Gastroesophageal sphincter (tissue), 4 donors: ENCODE measurements at regions not wholly inside any gene's neighbourhood (a gene's known extent, or its start where the extent isn't known, plus 50 kb on each side); places are given as distances from the start of the nearest gene placed in this dataset.

Experiments used
- ATAC-seq: fragments of 150-250 bp; one replicate; pipeline ENCODE4 v1.9.1; 2016; ENCODE audit warnings: mild to moderate bottlenecking, moderate library complexity
- H3K27ac ChIP-seq, 4 donors: fragments of 200-600 bp; sonication (generic) in 3 of 4; 1 replicate in 3 of 4; 2 replicates in 1 of 4; pipeline ENCODE4 v1.5.1; 2016 to 2019
- H3K27me3 ChIP-seq: fragments of 200-600 bp; sonication (generic); one replicate; pipeline ENCODE4 v1.5.1; 2019
- H3K36me3 ChIP-seq, 2 donors: fragments of 200-600 bp; sonication (generic); one replicate each; pipeline ENCODE4 v1.5.1; 2019; ENCODE audit warnings: control low read depth in 1 of 2
- H3K4me1 ChIP-seq, 3 donors: fragments of 200-600 bp; sonication (generic); 1 replicate in 2 of 3; 2 replicates in 1 of 3; pipeline ENCODE4 v1.5.1; 2016 to 2019; ENCODE audit warnings: control low read depth in 2 of 3
- H3K4me3 ChIP-seq, 2 donors: fragments of 200-600 bp; sonication (generic); one replicate each; pipeline ENCODE4 v1.5.1; 2019; ENCODE audit warnings: mild to moderate bottlenecking in 1 of 2, moderate library complexity in 1 of 2
- H3K9me3 ChIP-seq, 3 donors: fragments of 200-600 bp; sonication (generic); one replicate each; pipeline ENCODE4 v1.5.1; 2017 to 2019; ENCODE audit warnings: control low read depth in 2 of 3
- EP300 ChIP-seq: sonication (generic); formaldehyde crosslinking; IDR thresholded peaks from one replicate; pipeline ENCODE4 v1.6.1; 2017; ENCODE audit warnings: antibody characterized with exemption, mild to moderate bottlenecking
- POLR2A ChIP-seq, 2 donors: fragments of 450-650 bp; IDR thresholded peaks; one replicate each; pipeline ENCODE4 v1.6.1; 2017; ENCODE audit warnings: antibody characterized with exemption in 2 of 2, mild to moderate bottlenecking in 2 of 2, moderate library complexity in 1 of 2
- POLR2AphosphoS5 ChIP-seq: sonication (generic); formaldehyde crosslinking; IDR thresholded peaks from one replicate; pipeline ENCODE4 v1.6.1; 2017; ENCODE audit warnings: antibody characterized with exemption
- WGBS, 2 donors: methylation state at CpG; one replicate each; pipeline ENCODE4 v1.1.5; 2018; ENCODE audit warnings: low coverage in 1 of 2; 5-methylcytosine and 5-hydroxymethylcytosine counted together
- TF ChIP-seq, protein P1 (sequence below), 4 experiments: fragments of 200-600 bp in 2 of 4; fragments of 450-650 bp in 2 of 4; sonication (generic) in 1 of 4; IDR thresholded peaks; one replicate each; pipeline ENCODE4 v1.5.1; 2017 to 2019; ENCODE audit warnings: antibody characterized with exemption in 4 of 4, mild to moderate bottlenecking in 2 of 4, moderate library complexity in 2 of 4

- Histone ChIP-seq H3K27me3 (no peaks in the 10 kb centered on the region), H3K4me1 (no peaks in the 10 kb centered on the region), H3K9me3 (no peaks in the 10 kb centered on the region), H3K27ac (no peak overlapping the region), H3K36me3 (no peaks in the 10 kb centered on the region), H3K4me3 (no peak overlapping the region)
- TF ChIP-seq, protein P1, sequence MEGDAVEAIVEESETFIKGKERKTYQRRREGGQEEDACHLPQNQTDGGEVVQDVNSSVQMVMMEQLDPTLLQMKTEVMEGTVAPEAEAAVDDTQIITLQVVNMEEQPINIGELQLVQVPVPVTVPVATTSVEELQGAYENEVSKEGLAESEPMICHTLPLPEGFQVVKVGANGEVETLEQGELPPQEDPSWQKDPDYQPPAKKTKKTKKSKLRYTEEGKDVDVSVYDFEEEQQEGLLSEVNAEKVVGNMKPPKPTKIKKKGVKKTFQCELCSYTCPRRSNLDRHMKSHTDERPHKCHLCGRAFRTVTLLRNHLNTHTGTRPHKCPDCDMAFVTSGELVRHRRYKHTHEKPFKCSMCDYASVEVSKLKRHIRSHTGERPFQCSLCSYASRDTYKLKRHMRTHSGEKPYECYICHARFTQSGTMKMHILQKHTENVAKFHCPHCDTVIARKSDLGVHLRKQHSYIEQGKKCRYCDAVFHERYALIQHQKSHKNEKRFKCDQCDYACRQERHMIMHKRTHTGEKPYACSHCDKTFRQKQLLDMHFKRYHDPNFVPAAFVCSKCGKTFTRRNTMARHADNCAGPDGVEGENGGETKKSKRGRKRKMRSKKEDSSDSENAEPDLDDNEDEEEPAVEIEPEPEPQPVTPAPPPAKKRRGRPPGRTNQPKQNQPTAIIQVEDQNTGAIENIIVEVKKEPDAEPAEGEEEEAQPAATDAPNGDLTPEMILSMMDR (IDR thresholded peaks at IDR 0.05): no peak
- no peak for TF ChIP-seq EP300
- TF ChIP-seq POLR2A (IDR thresholded peaks at IDR 0.05): no peak
- TF ChIP-seq POLR2AphosphoS5: no peak
- no peak for ATAC-seq
- 90 to 93% methylated on average over 2 of the region's 2 CpGs for WGBS, 2 donors
Observed at GRCh38 chr4:28776004-28776403, 1915.4 kb downstream of the STIM2 start.

GRCh38 chr4:28784188-28784587, 1923.5 kb downstream of the STIM2 start:
- H3K27me3 ChIP-seq: no peaks in the 10 kb centered on the region
- no peaks in the 10 kb centered on the region for H3K9me3 ChIP-seq
- no peak for ATAC-seq
- TF ChIP-seq EP300 (no peak), POLR2AphosphoS5 (no peak), POLR2A (IDR thresholded peaks at IDR 0.05) (no peak)
- TF ChIP-seq, protein P1 (IDR thresholded peaks at IDR 0.05): no peak
- H3K27ac ChIP-seq: no peak overlapping the region
- H3K36me3 ChIP-seq: no peaks in the 10 kb centered on the region
- no peaks in the 10 kb centered on the region for H3K4me1 ChIP-seq
- H3K4me3 ChIP-seq: no peak overlapping the region

DNA sequence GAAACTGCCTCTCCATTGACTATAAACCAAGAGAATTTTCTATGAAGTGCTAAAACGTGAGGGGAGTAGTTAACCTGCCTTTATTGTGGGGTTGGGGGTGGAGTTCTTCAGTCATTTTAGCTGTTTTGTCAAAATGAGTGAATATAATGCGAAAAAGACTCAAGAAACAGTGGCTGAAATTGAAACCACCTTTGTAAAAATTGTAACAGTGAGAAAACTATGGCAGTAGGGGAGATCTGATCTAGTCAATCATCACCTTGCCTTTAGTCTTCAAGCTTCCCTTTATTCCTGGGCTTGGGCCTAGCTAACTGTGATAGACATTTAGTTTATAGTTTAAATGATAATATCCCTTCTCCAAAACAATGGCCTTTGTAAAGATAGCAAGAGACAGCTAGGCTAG, 1927.3 kb downstream of the STIM2 start:
- no peaks in the 10 kb centered on the region for H3K9me3 ChIP-seq
- ATAC-seq: no peak

GRCh38 chr4:28788929-28789490, 1928.4 kb downstream of the STIM2 start:
- 86 to 88% methylated on average over 1 to 11 of the region's 12 CpGs for whole genome bisulfite sequencing, 2 donors
- no peak for ATAC-seq
- TF ChIP-seq, protein P1 (IDR thresholded peaks at IDR 0.05): no peak
- no peak for TF ChIP-seq EP300
- Histone ChIP-seq H3K9me3 (no peaks in the 10 kb centered on the region), H3K27ac (no peak overlapping the region), H3K4me1 (no peaks in the 10 kb centered on the region), H3K27me3 (no peaks in the 10 kb centered on the region), H3K36me3 (no peaks in the 10 kb centered on the region), H3K4me3 (no peak overlapping the region)

More for the DNA sequence above, 1927.3 kb downstream of the STIM2 start:
- no peak overlapping the region for H3K4me3 ChIP-seq
- no peaks in the 10 kb centered on the region for H3K27me3 ChIP-seq
- no peaks in the 10 kb centered on the region for H3K36me3 ChIP-seq
- 63 to 87% methylated on average over 2 of the region's 2 CpGs for WGBS, 2 donors
- no peak overlapping the region for H3K27ac ChIP-seq
- H3K4me1 ChIP-seq: no peaks in the 10 kb centered on the region
- TF ChIP-seq EP300 (no peak), POLR2A (IDR thresholded peaks at IDR 0.05) (no peak), POLR2AphosphoS5 (no peak)
- TF ChIP-seq, protein P1 (IDR thresholded peaks at IDR 0.05): no peak

GRCh38 chr4:28792917-28793597, 1927.1 kb upstream of the PCDH7 start:
- Histone ChIP-seq H3K9me3 (no peaks in the 10 kb centered on the region), H3K27me3 (no peaks in the 10 kb centered on the region), H3K4me3 (no peak overlapping the region), H3K36me3 (no peaks in the 10 kb centered on the region), H3K4me1 (no peaks in the 10 kb centered on the region), H3K27ac (no peak overlapping the region)
- TF ChIP-seq POLR2AphosphoS5 (no peak), EP300 (no peak), POLR2A (IDR thresholded peaks at IDR 0.05) (no peak)
- TF ChIP-seq, protein P1 (IDR thresholded peaks at IDR 0.05): no peak
- no peak for ATAC-seq
- WGBS, 2 donors: 69 to 91% methylated on average over 3 of the region's 4 CpGs
